ENCODE measurements at regions not wholly inside any gene's neighbourhood (a gene's known extent, or its start where the extent isn't known, plus 50 kb on each side); places are given as distances from the start of the nearest gene placed in this dataset.
"Not testable (repeated sequence)": the region's sequence is repeated elsewhere in the genome, so short reads cannot be mapped to it uniquely, and the experiment has no call there.

DNA sequence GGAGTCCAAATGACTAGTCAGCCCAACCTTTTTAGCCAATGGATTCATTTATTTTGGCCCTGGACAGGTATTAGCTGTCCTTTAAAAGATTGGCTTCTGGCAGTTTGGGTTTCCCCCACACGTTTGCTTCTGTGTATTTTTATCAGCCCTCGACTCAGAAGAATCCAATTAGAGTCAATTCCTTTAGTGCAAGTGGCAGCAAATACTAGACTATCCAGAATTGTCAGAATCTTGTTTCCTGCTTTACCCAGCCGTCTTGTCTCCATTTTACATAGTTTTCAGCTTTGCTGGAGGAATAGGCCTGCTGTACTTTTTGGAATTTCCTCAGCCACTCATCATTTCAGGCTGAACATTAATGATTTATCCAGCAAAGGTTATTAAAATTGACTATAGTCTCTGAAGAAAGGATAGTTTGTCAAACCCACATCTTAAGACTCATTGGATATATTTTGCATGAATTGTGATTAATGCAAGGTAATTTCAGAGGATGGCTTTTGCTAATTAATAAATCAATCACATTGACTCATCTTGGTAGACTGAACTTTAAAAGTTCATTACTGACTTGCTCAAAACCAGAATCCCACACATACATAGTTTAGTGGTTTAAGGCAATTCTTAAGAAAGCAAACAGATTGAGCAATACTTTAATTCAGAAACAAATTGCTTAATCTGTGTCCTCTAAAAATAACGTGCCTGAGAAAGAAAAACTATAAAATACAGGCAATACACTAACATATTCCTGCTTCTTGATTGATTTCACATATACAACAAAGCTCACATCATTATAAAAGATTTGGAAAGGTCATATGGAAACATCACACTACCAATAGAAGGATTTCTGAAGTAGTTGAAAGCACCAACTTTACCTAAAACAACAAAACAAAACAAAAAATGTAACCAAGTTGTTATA, 62.9 kb upstream of the ZNF217 start:
- H2AFZ ChIP-seq, result peak overlapping the region; percentile 56
- TF ChIP-seq, protein P1, sequence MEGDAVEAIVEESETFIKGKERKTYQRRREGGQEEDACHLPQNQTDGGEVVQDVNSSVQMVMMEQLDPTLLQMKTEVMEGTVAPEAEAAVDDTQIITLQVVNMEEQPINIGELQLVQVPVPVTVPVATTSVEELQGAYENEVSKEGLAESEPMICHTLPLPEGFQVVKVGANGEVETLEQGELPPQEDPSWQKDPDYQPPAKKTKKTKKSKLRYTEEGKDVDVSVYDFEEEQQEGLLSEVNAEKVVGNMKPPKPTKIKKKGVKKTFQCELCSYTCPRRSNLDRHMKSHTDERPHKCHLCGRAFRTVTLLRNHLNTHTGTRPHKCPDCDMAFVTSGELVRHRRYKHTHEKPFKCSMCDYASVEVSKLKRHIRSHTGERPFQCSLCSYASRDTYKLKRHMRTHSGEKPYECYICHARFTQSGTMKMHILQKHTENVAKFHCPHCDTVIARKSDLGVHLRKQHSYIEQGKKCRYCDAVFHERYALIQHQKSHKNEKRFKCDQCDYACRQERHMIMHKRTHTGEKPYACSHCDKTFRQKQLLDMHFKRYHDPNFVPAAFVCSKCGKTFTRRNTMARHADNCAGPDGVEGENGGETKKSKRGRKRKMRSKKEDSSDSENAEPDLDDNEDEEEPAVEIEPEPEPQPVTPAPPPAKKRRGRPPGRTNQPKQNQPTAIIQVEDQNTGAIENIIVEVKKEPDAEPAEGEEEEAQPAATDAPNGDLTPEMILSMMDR (IDR thresholded peaks at IDR 0.05), result no peak
- no peaks in the 10 kb centered on the region for H3K36me3 ChIP-seq (ENCODE audit: control insufficient read depth, insufficient read depth, low read length)
- H3K79me2 ChIP-seq, result no peaks in the 10 kb centered on the region
- H3K4me1 ChIP-seq, result peaks cover 20% of the 10 kb centered on the region
- H3K9me3 ChIP-seq (ENCODE audit: control insufficient read depth, low read length), result no peaks in the 10 kb centered on the region
- H3K4me3 ChIP-seq (ENCODE audit: low read depth, low read length), result no peak overlapping the region
- no peaks in the 10 kb centered on the region for H3K27me3 ChIP-seq (ENCODE audit: control insufficient read depth, insufficient read depth, low read length)
- H3K9ac ChIP-seq, result no peak overlapping the region
- peak overlapping the region; percentile 52 for H3K27ac ChIP-seq
- H3K4me2 ChIP-seq (ENCODE audit: low read length), result no peak overlapping the region

DNA sequence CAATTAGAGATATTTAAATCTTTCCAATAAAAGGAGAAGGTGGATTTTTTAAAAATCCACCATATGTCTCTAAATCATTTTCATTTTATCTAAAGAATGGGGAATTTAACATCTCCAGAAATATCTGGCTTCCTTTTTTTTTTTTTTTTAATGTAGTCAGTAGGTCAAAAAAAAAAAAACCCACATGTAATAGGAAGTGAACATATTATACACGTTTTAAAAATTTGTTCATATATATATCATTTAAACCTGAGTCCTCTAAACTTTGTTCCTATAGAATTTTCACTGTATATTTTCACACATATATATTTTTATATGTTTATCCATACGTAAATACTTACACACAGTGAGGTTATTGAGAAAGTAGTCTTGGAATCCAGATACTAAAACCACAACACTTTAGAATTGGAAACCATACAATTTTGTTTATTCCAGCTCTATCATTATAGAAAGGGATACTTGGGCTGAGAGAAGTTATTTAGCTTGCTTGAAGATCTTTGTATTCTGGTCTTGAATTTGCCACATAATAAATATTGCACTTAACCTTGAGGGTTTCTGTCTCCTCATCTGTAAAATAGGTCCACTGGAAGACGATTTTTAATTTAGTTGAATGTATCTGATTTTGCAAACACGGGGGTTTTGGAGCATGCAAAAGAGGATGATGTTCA, 62.1 kb upstream of the ZNF217 start:
- Histone ChIP-seq H3K9ac (no peak overlapping the region), H3K36me3 (ENCODE audit: control insufficient read depth, insufficient read depth, low read length) (no peaks in the 10 kb centered on the region), H3K27me3 (ENCODE audit: control insufficient read depth, insufficient read depth, low read length) (no peaks in the 10 kb centered on the region), H2AFZ (peak overlapping the region; percentile 62), H3K9me3 (ENCODE audit: control insufficient read depth, low read length) (no peaks in the 10 kb centered on the region), H3K79me2 (no peaks in the 10 kb centered on the region), H3K4me3 (ENCODE audit: low read depth, low read length) (no peak overlapping the region), H3K4me2 (ENCODE audit: low read length) (no peak overlapping the region), H3K27ac (peak overlapping the region; percentile 52), H3K4me1 (peaks cover 20% of the 10 kb centered on the region)
- TF ChIP-seq, protein P1 (IDR thresholded peaks at IDR 0.05), result no peak

DNA sequence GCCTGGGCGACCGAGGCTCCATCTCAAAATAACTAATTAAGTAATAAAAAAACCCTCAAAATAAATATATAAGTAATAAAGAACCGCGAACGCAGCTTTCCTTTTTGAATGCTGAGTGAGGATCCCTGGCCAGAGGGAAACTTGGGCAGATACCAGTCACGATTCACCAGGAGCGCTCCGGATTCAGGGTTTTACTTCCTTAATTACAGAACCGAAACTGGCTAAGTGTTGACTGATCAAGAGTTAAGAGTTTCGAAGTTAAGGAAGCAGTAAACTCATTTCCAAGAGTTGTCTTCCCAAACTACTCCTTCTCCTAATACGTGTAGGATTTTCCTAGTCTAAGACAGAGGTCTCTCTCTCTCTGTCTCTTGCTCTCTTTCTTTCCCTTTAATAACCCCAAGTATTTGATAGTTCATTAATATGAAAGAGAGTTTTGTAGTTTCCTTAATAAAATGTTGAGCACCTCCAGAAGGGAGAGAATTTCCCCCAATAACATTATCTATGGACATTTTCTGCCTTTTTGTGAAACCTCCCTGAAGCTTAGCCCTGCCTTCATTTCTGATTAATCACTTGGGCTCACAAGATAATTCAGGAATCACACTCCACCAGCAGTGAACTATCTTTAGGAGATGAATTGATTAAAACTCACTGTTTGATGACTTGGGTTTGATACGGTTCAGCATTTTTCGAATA, 61.4 kb upstream of the ZNF217 start:
- no peak overlapping the region for H3K4me3 ChIP-seq (ENCODE audit: low read depth, low read length)
- no peaks in the 10 kb centered on the region for H3K9me3 ChIP-seq (ENCODE audit: control insufficient read depth, low read length)
- TF ChIP-seq, protein P1 (IDR thresholded peaks at IDR 0.05), result no peak
- no peaks in the 10 kb centered on the region for H3K27me3 ChIP-seq (ENCODE audit: control insufficient read depth, insufficient read depth, low read length)
- no peak overlapping the region for H3K4me2 ChIP-seq (ENCODE audit: low read length)
- H3K9ac ChIP-seq, result no peak overlapping the region
- H3K79me2 ChIP-seq, result no peaks in the 10 kb centered on the region
- H3K36me3 ChIP-seq (ENCODE audit: control insufficient read depth, insufficient read depth, low read length), result no peaks in the 10 kb centered on the region
- peak overlapping the region; percentile 62 for H2AFZ ChIP-seq
- peaks cover 20% of the 10 kb centered on the region for H3K4me1 ChIP-seq
- peak overlapping the region; percentile 35 for H3K27ac ChIP-seq

DNA sequence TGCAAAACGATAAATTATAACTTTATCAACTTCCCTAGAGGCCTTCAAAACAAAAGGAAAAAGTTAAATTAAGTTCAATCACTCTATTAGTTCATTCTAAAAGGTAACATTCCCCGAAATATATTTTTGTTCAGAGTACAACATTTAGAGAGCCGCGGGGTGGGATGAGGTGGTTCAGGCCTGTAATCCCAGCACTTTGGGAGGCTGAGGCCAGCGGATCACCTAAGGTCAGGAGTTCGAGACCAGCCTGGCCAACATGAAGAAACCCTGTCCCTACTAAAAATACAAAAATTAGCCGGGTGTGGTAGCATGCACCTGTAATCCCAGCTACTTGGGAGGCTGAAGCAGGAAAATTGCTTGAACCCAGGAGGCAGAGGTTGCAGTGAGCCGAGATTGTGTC, 60.9 kb upstream of the ZNF217 start:
- H3K27me3 ChIP-seq (ENCODE audit: control insufficient read depth, insufficient read depth, low read length); H3K9ac ChIP-seq; H2AFZ ChIP-seq; H3K27ac ChIP-seq; H3K4me3 ChIP-seq (ENCODE audit: low read depth, low read length); H3K4me2 ChIP-seq (ENCODE audit: low read length); H3K9me3 ChIP-seq (ENCODE audit: control insufficient read depth, low read length); H3K79me2 ChIP-seq; H3K36me3 ChIP-seq (ENCODE audit: control insufficient read depth, insufficient read depth, low read length): not testable (repeated sequence)
- H3K4me1 ChIP-seq, result peaks cover 20% of the 10 kb centered on the region

All from parathyroid adenoma (tissue), 2 donors.